GM23248 (cell line): ENCODE measurements at regions not wholly inside any gene's neighbourhood (a gene's known extent, or its start where the extent isn't known, plus 50 kb on each side); places are given as distances from the start of the nearest gene placed in this dataset.
A peak's percentile ranks its signal among the peaks of the same experiment; 100 is the strongest.

Experiments
- DNase-seq: peaks from one replicate; pipeline ENCODE4 v3.0.0-alpha.2; 2015
- H2AFZ ChIP-seq: fragments of 200-600 bp; sonication (generic); 2 replicates; pipeline ENCODE4 v1.6.1; 2016; ENCODE audit warnings: antibody characterized with exemption
- H3F3A ChIP-seq: fragments of 200-600 bp; sonication (generic); 2 replicates; pipeline ENCODE4 v1.6.1; 2016; ENCODE audit warnings: mild to moderate bottlenecking, antibody characterized with exemption, mixed run types; ENCODE audit not compliant: insufficient read depth
- H3K27ac ChIP-seq: fragments of 200-600 bp; sonication (generic); 2 replicates; pipeline ENCODE4 v1.5.1; 2016; ENCODE audit warnings: mild to moderate bottlenecking
- H3K27me3 ChIP-seq: fragments of 200-600 bp; sonication (generic); replicated peaks from 2 replicates; pipeline ENCODE4 v1.6.1; 2016; ENCODE audit warnings: mild to moderate bottlenecking; ENCODE audit not compliant: insufficient read depth
- H3K36me3 ChIP-seq: fragments of 200-600 bp; sonication (generic); 2 replicates; pipeline ENCODE4 v1.6.1; 2016; ENCODE audit warnings: low read depth, mild to moderate bottlenecking
- H3K4me1 ChIP-seq: fragments of 200-600 bp; sonication (generic); 2 replicates; pipeline ENCODE4 v1.6.1; 2016; ENCODE audit warnings: mild to moderate bottlenecking; ENCODE audit not compliant: insufficient read depth
- H3K4me2 ChIP-seq: fragments of 200-600 bp; sonication (generic); one replicate; pipeline ENCODE4 v1.6.1; 2016; ENCODE audit warnings: mild to moderate bottlenecking; ENCODE audit not compliant: unreplicated experiment
- H3K4me3 ChIP-seq: fragments of 200-600 bp; sonication (generic); 2 replicates; pipeline ENCODE4 v1.5.1; 2016; ENCODE audit warnings: mild to moderate bottlenecking
- H3K79me2 ChIP-seq: fragments of 200-600 bp; sonication (generic); 2 replicates; pipeline ENCODE4 v1.6.1; 2016; ENCODE audit warnings: mild to moderate bottlenecking; ENCODE audit not compliant: insufficient read depth
- H3K9ac ChIP-seq: fragments of 200-600 bp; sonication (generic); 2 replicates; pipeline ENCODE4 v1.6.1; 2016; ENCODE audit warnings: mild to moderate bottlenecking
- H3K9me2 ChIP-seq: fragments of 200-600 bp; sonication (generic); 2 replicates; pipeline ENCODE4 v1.6.1; 2016; ENCODE audit warnings: mixed run types, mild to moderate bottlenecking, moderate library complexity; ENCODE audit not compliant: insufficient read depth
- H3K9me3 ChIP-seq: fragments of 200-600 bp; sonication (generic); one replicate; pipeline ENCODE4 v1.6.1; 2017; ENCODE audit warnings: low read depth
- H4K20me1 ChIP-seq: fragments of 200-600 bp; sonication (generic); 2 replicates; pipeline ENCODE4 v1.6.0; 2016; ENCODE audit not compliant: insufficient read depth
- EZH2 ChIP-seq: fragments of 200-600 bp; sonication (generic); IDR thresholded peaks from 2 replicates; pipeline ENCODE4 v1.6.1; 2018; ENCODE audit warnings: antibody characterized with exemption, mild to moderate bottlenecking; ENCODE audit not compliant: insufficient read depth, poor library complexity, severe bottlenecking
- EZH2phosphoT487 ChIP-seq: fragments of 200-600 bp; sonication (generic); IDR thresholded peaks from 2 replicates; pipeline ENCODE4 v1.6.1; 2018; ENCODE audit warnings: antibody characterized with exemption, moderate library complexity, mild to moderate bottlenecking, low read depth; ENCODE audit not compliant: insufficient read depth
- WGBS, 2 experiments: methylation state at CpG; one replicate each; pipeline ENCODE4 v1.1.6; 2015 to 2017; ENCODE audit warnings: low lambda C conversion rate in 2 of 2, low coverage in 1 of 2; ENCODE audit errors: missing lambda C conversion rate in 2 of 2; 5-methylcytosine and 5-hydroxymethylcytosine counted together
- in situ Hi-C: fragments of 300-500 bp; cut with MboI; formaldehyde crosslinking; loops from 2 replicates; pipeline ENCODE4 v1.15.0; 2020

GRCh38 chr11:82676483-82677094 is 57.1 kb downstream of the FAM181B start:
- no peaks in the 10 kb centered on the region for H3K36me3 ChIP-seq
- no peak overlapping the region for H3K4me3 ChIP-seq
- WGBS, 2 experiments: 14 to 28% methylated on average over 3 of the region's 3 CpGs
- in situ Hi-C loops: loop anchor here (25.0 kb wide), 1 partner anchor 1136 kb away; no protein-coding TSS in a partner anchor
- no peaks in the 10 kb centered on the region for H3K9me3 ChIP-seq
- H3F3A ChIP-seq: no peaks in the 10 kb centered on the region
- H3K9ac ChIP-seq: no peak overlapping the region
- no peak overlapping the region for H2AFZ ChIP-seq
- no peak overlapping the region for H3K4me2 ChIP-seq
- no peaks in the 10 kb centered on the region for H3K79me2 ChIP-seq
- no peak overlapping the region for H3K27ac ChIP-seq
- TF ChIP-seq EZH2phosphoT487 (no peak), EZH2 (no peak)
- no peaks in the 10 kb centered on the region for H3K4me1 ChIP-seq
- no peaks in the 10 kb centered on the region for H3K9me2 ChIP-seq
- peak; percentile 18 for DNase-seq
- 0 out of 2 replicates have a peak, but pooled peaks cover 4% of the 10 kb centered on the region for H3K27me3 ChIP-seq
- H4K20me1 ChIP-seq: no peaks in the 10 kb centered on the region

DNA sequence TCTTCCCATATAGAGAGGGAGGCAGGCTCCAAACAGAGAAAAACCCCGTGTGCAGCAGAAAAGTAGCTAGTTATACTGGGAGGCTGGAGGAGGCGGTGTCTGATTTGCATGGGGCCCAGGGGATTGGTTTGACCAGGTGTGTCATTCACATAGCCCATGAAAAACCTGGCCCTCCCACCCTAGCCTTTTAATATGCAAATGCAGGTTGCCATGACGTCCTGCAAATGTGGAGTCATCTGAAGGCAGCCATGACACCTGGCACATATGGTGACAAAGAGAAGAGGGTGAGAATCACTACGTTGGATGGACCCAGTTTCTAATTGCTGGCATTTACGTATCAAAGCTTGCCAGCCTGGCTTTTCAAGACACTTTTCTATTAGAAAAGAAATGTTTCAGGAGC is 57.8 kb downstream of the FAM181B start:
- Histone ChIP-seq H3K9me2 (no peaks in the 10 kb centered on the region), H4K20me1 (no peaks in the 10 kb centered on the region), H2AFZ (no peak overlapping the region), H3K9me3 (no peaks in the 10 kb centered on the region), H3K27ac (no peak overlapping the region), H3K9ac (no peak overlapping the region), H3K4me3 (no peak overlapping the region), H3K27me3 (0 out of 2 replicates have a peak, but pooled peaks cover 4% of the 10 kb centered on the region), H3K4me2 (no peak overlapping the region), H3F3A (no peaks in the 10 kb centered on the region), H3K79me2 (no peaks in the 10 kb centered on the region), H3K4me1 (no peaks in the 10 kb centered on the region), H3K36me3 (no peaks in the 10 kb centered on the region)
- no peak for TF ChIP-seq EZH2
- no peak for TF ChIP-seq EZH2phosphoT487
- in situ Hi-C loops: loop anchor here (25.0 kb wide), 1 partner anchor 1136 kb away; no protein-coding TSS in a partner anchor
- no peak for DNase-seq
- 26 to 42% methylated on average over 4 to 5 of the region's 5 CpGs for WGBS, 2 experiments

GRCh38 chr11:82673631-82674030 is 60.0 kb downstream of the FAM181B start:
- H3K4me3 ChIP-seq: no peak overlapping the region
- H3K4me2 ChIP-seq: no peak overlapping the region
- DNase-seq: no peak
- H4K20me1 ChIP-seq: no peaks in the 10 kb centered on the region
- H2AFZ ChIP-seq: no peak overlapping the region
- no peak overlapping the region for H3K9ac ChIP-seq
- H3K9me2 ChIP-seq: no peaks in the 10 kb centered on the region
- H3F3A ChIP-seq: no peaks in the 10 kb centered on the region
- no peaks in the 10 kb centered on the region for H3K79me2 ChIP-seq
- no peaks in the 10 kb centered on the region for H3K36me3 ChIP-seq
- H3K9me3 ChIP-seq: no peaks in the 10 kb centered on the region
- H3K27me3 ChIP-seq: 0 out of 2 replicates have a peak, but pooled peaks cover 4% of the 10 kb centered on the region
- H3K4me1 ChIP-seq: no peaks in the 10 kb centered on the region
- no peak for TF ChIP-seq EZH2phosphoT487
- no peak overlapping the region for H3K27ac ChIP-seq
- in situ Hi-C loops: no loop called here
- WGBS, 2 experiments: 32 to 36% methylated on average over 3 of the region's 3 CpGs

GRCh38 chr11:82671451-82671850 is 62.2 kb downstream of the FAM181B start:
- no peak overlapping the region for H3K4me2 ChIP-seq
- in situ Hi-C loops: no loop called here
- no peak overlapping the region for H3K4me3 ChIP-seq
- H3K9me3 ChIP-seq: no peaks in the 10 kb centered on the region
- no peaks in the 10 kb centered on the region for H3K36me3 ChIP-seq
- no peak overlapping the region for H3K27ac ChIP-seq
- no peaks in the 10 kb centered on the region for H3K9me2 ChIP-seq
- TF ChIP-seq EZH2 (no peak), EZH2phosphoT487 (no peak)
- H3F3A ChIP-seq: no peaks in the 10 kb centered on the region
- H3K27me3 ChIP-seq: no peaks in the 10 kb centered on the region
- no peaks in the 10 kb centered on the region for H4K20me1 ChIP-seq
- 10 to 15% methylated on average over 1 of the region's 1 CpG for WGBS, 2 experiments
- H2AFZ ChIP-seq: no peak overlapping the region
- H3K79me2 ChIP-seq: no peaks in the 10 kb centered on the region
- H3K4me1 ChIP-seq: no peaks in the 10 kb centered on the region
- no peak for DNase-seq
- H3K9ac ChIP-seq: no peak overlapping the region
